Natural killer cell (primary cell): ENCODE measurements at regions not wholly inside any gene's neighbourhood (a gene's known extent, or its start where the extent isn't known, plus 50 kb on each side); places are given as distances from the start of the nearest gene placed in this dataset.

Source experiments
- ATAC-seq, 3 donors: fragments of 150-1000 bp in 2 of 3; fragments of 200-7000 bp in 1 of 3; cut with Tn5 transposase; 1 replicate in 1 of 3; 2 replicates in 2 of 3; pipeline ENCODE4 v1.10.0; 2021; ENCODE audit warnings: mild to moderate bottlenecking in 2 of 3, moderate library complexity in 2 of 3
- DNase-seq, 2 donors: peaks; one replicate each; pipeline versions ENCODE4 v3.0.0 to v3.0.0-alpha.2; 2013 to 2021; ENCODE audit warnings: mixed read lengths in 1 of 2
- H3K27ac ChIP-seq: one replicate; pipeline ENCODE4 v1.5.1; 2013; ENCODE audit warnings: mild to moderate bottlenecking, low read length
- H3K27me3 ChIP-seq: one replicate; pipeline ENCODE4 v1.6.1; 2013; ENCODE audit warnings: low read length; ENCODE audit not compliant: control insufficient read depth, insufficient read depth
- H3K36me3 ChIP-seq: one replicate; pipeline ENCODE4 v1.6.1; 2013; ENCODE audit warnings: low read length; ENCODE audit not compliant: control insufficient read depth, insufficient read depth
- H3K4me1 ChIP-seq: one replicate; pipeline ENCODE4 v1.6.1; 2013; ENCODE audit warnings: low read length; ENCODE audit not compliant: control insufficient read depth, insufficient read depth
- H3K4me3 ChIP-seq: one replicate; pipeline ENCODE4 v1.5.1; 2013; ENCODE audit warnings: low read length
- H3K9me3 ChIP-seq: one replicate; pipeline ENCODE4 v1.6.1; 2013; ENCODE audit warnings: low read length; ENCODE audit not compliant: control insufficient read depth, insufficient read depth
- H3K27ac Mint-ChIP-seq, 2 donors: one replicate each; pipeline ENCODE4 v1.8.0; 2022; ENCODE audit warnings: mild to moderate bottlenecking in 2 of 2, mixed read lengths in 2 of 2, moderate library complexity in 1 of 2
- H3K27me3 Mint-ChIP-seq, 2 donors: one replicate each; pipeline ENCODE4 v1.8.0; 2022; ENCODE audit warnings: low read depth in 2 of 2, mixed read lengths in 2 of 2
- H3K36me3 Mint-ChIP-seq: one replicate; pipeline ENCODE4 v1.8.0; 2022; ENCODE audit warnings: mixed read lengths
- H3K4me1 Mint-ChIP-seq, 2 donors: one replicate each; pipeline ENCODE4 v1.8.0; 2022; ENCODE audit warnings: mixed read lengths in 2 of 2
- H3K4me3 Mint-ChIP-seq: one replicate; pipeline ENCODE4 v1.8.0; 2022; ENCODE audit warnings: mild to moderate bottlenecking, moderate library complexity, mixed read lengths
- H3K9me3 Mint-ChIP-seq, 2 donors: one replicate each; pipeline ENCODE4 v1.8.0; 2022; ENCODE audit warnings: mixed read lengths in 2 of 2
- CTCF ChIP-seq: fragments of 200-600 bp; IDR thresholded peaks from one replicate; pipeline ENCODE4 v1.8.0; 2022; ENCODE audit warnings: antibody characterized with exemption
- WGBS: methylation state at CpG from one replicate; pipeline ENCODE4 v1.1.7; 2013; ENCODE audit warnings: missing lambda C conversion rate; ENCODE audit not compliant: insufficient coverage; 5-methylcytosine and 5-hydroxymethylcytosine counted together
- intact Hi-C: fragments of 100-400 bp; cut with micrococcal nuclease; formaldehyde crosslinking; loops from one replicate; pipeline ENCODE4 v1.14.2; 2022

GRCh38 chr3:81394651-81395524 lies 366.6 kb downstream of the GBE1 start:
- Histone ChIP-seq H3K4me3 (no peak overlapping the region), H3K36me3 (no peaks in the 10 kb centered on the region), H3K27me3 (no peaks in the 10 kb centered on the region), H3K4me1 (no peaks in the 10 kb centered on the region), H3K9me3 (peaks cover 2% of the 10 kb centered on the region), H3K27ac (no peak overlapping the region)
- no peak for DNase-seq
- no peak for ATAC-seq
- Mint-ChIP-seq H3K36me3 (peaks cover 6% of the 10 kb centered on the region), H3K9me3 (peaks cover 6 to 9% of the 10 kb centered on the region in 2 donors), H3K27ac (no peak overlapping the region), H3K27me3 (no peaks in the 10 kb centered on the region), H3K4me3 (no peak overlapping the region), H3K4me1 (no peaks in the 10 kb centered on the region)
- 83% methylated on average over 3 of the region's 4 CpGs for WGBS
- intact Hi-C loops = no loop called here
- TF ChIP-seq CTCF = no peak

DNA sequence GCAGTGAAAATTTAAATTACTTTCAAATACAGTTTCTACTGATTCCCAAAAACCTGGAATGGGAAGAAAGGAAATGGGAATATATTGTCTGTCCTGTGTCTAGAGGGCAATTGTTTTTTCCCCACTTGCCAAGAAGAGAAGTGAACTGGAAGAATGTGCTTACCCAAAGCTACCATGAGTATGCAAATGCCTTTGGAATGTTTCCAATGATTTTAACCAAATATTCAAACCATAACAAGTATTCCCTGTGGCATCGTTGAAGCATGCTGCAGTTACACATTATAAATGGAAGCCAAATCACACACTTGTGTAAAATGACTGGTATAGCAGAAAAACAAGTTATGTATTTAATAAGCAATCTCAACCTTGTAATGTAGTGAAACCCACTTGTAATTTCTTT lies 368.2 kb downstream of the GBE1 start:
- H3K4me3 Mint-ChIP-seq = no peak overlapping the region
- no peak for ATAC-seq

DNA sequence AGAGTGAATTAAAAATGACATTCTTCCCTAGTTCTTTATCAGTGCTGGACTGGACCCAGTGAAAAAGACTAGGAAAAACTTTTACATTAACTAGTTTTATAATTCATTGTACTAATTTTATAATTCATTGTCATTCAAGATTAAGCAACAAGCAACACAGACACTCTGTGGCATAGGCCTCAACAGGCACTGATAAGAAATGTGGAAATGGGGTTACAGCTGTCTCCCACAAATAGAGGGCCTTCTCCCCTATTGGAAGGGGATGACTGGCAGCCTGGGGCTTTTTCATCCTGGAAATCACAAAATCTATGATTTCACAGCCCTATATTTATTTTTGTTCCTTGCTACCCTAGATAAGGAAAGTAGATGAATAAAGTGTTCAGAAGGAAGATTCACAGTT lies 370.6 kb downstream of the GBE1 start:
- Histone ChIP-seq H3K4me3 (no peak overlapping the region), H3K9me3 (peaks cover 1% of the 10 kb centered on the region), H3K27me3 (no peaks in the 10 kb centered on the region), H3K27ac (no peak overlapping the region), H3K4me1 (no peaks in the 10 kb centered on the region), H3K36me3 (no peaks in the 10 kb centered on the region)
- intact Hi-C loops = no loop called here
- no peak for ATAC-seq
- H3K27me3 Mint-ChIP-seq = no peaks in the 10 kb centered on the region
- peaks cover 9 to 10% of the 10 kb centered on the region in 2 donors for H3K9me3 Mint-ChIP-seq
- no peak overlapping the region for H3K27ac Mint-ChIP-seq
- no peak overlapping the region for H3K4me3 Mint-ChIP-seq
- no peak for DNase-seq
- TF ChIP-seq CTCF = no peak
- no peaks in the 10 kb centered on the region for H3K4me1 Mint-ChIP-seq
- peaks cover 6% of the 10 kb centered on the region for H3K36me3 Mint-ChIP-seq

More for the DNA sequence above, 368.2 kb downstream of the GBE1 start:
- no peak overlapping the region for H3K27ac Mint-ChIP-seq
- WGBS = 33% methylated on average over 1 of the region's 1 CpG
- H3K9me3 Mint-ChIP-seq = peaks cover 7 to 9% of the 10 kb centered on the region in 2 donors
- DNase-seq = no peak
- no peak overlapping the region for H3K4me3 ChIP-seq
- intact Hi-C loops = no loop called here
- H3K4me1 Mint-ChIP-seq = no peaks in the 10 kb centered on the region
- H3K27ac ChIP-seq = no peak overlapping the region
- no peaks in the 10 kb centered on the region for H3K4me1 ChIP-seq
- no peaks in the 10 kb centered on the region for H3K27me3 Mint-ChIP-seq
- no peak for TF ChIP-seq CTCF
- peaks cover 2% of the 10 kb centered on the region for H3K9me3 ChIP-seq
- H3K36me3 ChIP-seq = no peaks in the 10 kb centered on the region
- H3K27me3 ChIP-seq = no peaks in the 10 kb centered on the region
- peaks cover 6% of the 10 kb centered on the region for H3K36me3 Mint-ChIP-seq

DNA sequence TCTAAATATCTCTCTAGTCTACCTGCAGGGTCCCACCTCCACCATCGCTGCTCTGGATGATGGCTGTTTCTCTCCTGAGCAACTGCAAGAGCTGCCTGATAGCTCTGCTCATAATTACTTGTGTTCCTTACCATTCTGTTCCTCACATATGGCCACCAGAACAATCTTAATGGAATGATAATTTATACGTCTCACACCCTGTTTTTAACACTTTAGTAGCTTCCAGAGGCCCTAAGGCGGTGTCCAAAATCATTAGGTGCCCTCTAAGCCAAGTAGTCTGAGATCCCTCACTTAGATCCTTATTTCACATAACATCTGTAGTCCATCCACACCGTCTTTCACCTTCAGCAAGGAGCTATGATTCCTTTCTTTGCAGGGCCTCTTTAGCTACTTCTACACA lies 373.3 kb downstream of the GBE1 start:
- H3K27me3 ChIP-seq = no peaks in the 10 kb centered on the region
- no peak overlapping the region for H3K4me3 Mint-ChIP-seq
- peaks cover 10 to 13% of the 10 kb centered on the region in 2 donors for H3K9me3 Mint-ChIP-seq
- intact Hi-C loops = no loop called here
- no peaks in the 10 kb centered on the region for H3K36me3 ChIP-seq
- DNase-seq (no peak), ATAC-seq (no peak)
- peaks cover 6% of the 10 kb centered on the region for H3K36me3 Mint-ChIP-seq
- no peak overlapping the region for H3K4me3 ChIP-seq
- WGBS = 82% methylated on average over 4 of the region's 4 CpGs
- no peaks in the 10 kb centered on the region for H3K27me3 Mint-ChIP-seq
- H3K4me1 Mint-ChIP-seq = no peaks in the 10 kb centered on the region
- no peak overlapping the region for H3K27ac ChIP-seq
- no peak overlapping the region for H3K27ac Mint-ChIP-seq
- no peaks in the 10 kb centered on the region for H3K9me3 ChIP-seq
- TF ChIP-seq CTCF = no peak
- no peaks in the 10 kb centered on the region for H3K4me1 ChIP-seq
